ENCODE measurements at regions not wholly inside any gene's neighbourhood (a gene's known extent, or its start where the extent isn't known, plus 50 kb on each side); places are given as distances from the start of the nearest gene placed in this dataset.

DNA sequence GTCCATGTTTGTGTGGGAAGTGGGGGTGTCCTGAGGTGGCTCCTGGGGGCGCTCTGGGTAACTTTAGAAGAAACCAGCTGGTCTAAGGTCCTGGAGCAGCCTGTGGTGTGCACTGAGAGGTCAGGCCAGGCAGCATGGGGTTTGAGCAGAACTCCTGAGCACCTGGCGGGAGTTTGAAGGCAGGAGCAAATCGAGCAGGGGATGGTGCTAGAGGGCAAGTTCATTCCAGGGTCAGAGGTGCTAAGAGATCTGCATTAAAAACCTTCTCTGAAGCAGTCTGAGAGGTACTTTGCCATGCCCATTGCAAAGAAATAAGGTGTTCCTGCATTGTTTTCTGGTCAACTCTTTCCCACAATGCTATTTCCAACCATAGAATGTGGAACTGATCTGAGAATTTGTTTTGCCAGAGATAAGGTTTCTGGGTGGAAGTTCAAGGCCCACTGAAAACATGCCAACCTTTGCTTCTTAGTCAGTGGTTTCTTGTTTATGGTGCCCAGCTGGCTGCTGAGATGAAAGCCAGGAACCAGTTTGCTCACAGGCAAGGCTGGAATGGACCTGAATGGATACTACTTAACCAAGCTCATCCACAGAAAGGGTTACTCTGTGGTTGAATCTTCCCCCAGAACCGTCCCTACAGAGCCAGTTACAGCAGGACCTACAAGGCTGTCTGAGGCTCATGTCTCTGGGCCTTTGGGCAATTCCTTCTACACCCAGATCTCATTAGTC lies 136.3 kb upstream of the TMEM72 start:
- TF ChIP-seq, protein P1, sequence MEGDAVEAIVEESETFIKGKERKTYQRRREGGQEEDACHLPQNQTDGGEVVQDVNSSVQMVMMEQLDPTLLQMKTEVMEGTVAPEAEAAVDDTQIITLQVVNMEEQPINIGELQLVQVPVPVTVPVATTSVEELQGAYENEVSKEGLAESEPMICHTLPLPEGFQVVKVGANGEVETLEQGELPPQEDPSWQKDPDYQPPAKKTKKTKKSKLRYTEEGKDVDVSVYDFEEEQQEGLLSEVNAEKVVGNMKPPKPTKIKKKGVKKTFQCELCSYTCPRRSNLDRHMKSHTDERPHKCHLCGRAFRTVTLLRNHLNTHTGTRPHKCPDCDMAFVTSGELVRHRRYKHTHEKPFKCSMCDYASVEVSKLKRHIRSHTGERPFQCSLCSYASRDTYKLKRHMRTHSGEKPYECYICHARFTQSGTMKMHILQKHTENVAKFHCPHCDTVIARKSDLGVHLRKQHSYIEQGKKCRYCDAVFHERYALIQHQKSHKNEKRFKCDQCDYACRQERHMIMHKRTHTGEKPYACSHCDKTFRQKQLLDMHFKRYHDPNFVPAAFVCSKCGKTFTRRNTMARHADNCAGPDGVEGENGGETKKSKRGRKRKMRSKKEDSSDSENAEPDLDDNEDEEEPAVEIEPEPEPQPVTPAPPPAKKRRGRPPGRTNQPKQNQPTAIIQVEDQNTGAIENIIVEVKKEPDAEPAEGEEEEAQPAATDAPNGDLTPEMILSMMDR (IDR thresholded peaks at IDR 0.05), result no peak
- TF ChIP-seq POLR2A (IDR thresholded peaks at IDR 0.05), result no peak
- no peak for TF ChIP-seq EP300 (IDR thresholded peaks at IDR 0.05)
- TF ChIP-seq POLR2AphosphoS5 (IDR thresholded peaks at IDR 0.05), result no peak
